NCI-H526 (cell line): ENCODE measurements at regions not wholly inside any gene's neighbourhood (a gene's known extent, or its start where the extent isn't known, plus 50 kb on each side); places are given as distances from the start of the nearest gene placed in this dataset.

Source experiments
- DNase-seq, 2 experiments: peaks; one replicate each; lab custom pipeline; 2025; lab: John Stamatoyannopoulos, UW

DNA sequence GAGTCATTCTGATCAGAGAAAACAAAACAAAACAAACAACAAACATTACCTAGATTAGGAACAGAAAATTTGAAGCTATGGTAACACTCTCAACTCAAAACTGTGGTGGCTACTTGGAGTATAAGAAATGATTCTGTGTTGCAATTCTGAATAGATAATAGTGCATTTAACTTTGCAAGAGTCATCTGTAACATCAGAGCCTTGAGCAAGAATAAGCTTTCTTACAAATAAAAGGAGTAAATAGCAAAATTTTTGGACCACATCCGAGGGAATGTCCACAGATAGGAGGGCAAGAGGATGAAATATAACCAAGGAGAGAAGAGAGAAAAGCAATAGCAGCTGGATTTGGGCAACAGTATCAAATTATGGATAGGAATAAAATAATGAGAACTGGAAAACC lies 1090.6 kb downstream of the SLC6A15 start:
- DNase-seq, result no peak

DNA sequence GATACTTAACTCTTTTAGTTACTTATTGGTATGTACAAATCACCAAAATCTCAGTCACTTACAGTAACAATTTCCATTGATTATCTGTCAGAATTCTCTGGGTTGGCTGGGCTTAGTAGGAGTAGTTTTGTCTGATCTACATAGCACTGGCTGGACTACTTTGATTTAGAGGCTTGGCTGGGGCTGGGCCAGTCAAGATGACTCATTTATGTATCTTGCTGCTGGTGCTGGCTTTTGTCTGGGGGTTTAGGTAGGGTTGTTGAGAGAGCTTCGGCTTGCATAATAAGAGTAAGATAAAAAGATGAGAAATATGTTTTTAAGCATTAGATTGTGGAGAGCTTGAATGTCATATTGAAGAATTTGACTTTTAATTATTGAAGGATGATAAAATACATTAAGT lies 1093.7 kb downstream of the SLC6A15 start:
- DNase-seq, result no peak

DNA sequence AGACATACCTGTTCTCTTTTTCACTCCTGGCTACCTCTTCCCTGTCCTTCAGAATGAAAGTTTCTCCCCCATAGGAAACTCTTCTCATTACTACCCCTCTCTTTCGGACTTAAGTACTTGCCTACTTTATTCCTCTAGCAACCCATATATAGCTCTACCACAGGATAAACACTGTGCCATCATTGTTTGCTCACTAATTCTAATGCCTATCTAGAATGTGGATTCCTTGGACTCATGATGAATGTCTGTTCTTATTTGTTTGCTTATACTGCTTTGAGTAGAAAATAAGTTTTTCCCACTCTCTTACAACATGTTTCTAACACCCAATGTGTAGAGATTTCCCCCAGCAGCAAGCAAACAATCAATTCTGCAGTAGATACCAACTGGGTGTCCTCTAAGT lies 1094.9 kb downstream of the SLC6A15 start:
- no peak for DNase-seq

DNA sequence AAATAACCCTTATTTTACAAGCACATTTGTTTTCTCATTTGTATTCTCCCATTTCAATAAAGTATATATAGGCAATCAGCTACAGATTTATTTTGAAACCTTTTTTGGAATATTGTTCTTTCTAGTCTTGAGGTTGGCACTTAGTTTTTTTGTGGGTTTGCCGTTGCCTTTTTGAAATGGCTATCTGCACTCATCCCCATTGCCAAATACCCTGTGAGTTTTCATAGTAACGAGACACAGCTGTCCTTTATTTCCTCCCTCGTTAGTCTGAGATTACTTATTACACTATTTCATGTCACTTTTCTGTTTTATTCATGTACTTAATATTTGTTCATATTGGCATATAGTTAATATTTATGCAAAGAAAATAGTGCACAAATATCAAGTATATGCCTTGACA lies 1104.0 kb downstream of the SLC6A15 start:
- no peak for DNase-seq

DNA sequence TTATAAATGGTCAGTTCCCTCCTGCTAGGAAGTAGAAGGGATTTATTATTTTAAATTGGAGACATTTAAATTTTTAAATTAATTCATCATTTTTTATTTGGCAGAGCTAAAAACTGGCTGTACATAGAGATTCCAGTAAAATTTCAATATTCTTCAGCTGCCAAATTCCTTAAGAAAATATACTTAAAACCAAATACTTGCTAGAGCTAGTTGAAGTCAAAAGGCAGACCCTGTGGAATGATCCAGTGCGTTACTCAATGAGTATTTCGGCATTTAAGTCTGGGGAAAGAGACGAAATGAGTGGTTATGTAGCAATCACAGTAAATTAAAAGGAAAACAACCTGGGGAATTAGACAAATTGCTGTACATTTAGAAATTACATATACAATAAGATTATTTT lies 1104.7 kb downstream of the SLC6A15 start:
- no peak for DNase-seq

DNA sequence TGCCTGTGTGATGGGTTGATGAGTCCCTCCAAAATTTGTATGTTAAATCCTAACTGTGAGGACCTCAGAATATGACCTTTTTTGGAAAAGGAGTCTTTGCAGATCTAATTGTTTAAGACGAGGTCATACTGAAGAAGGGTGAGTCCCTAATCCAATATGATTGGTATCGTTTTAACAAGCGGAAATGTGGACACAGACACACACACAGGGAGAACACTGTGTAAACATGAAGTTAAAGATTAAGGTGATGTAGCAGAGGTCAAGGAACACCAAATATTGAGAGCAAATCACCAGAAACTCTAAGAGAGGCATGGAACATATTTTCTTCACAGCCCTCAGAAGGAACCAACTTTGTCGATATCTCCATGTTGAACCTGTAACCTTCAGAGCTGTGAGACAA lies 1106.7 kb downstream of the SLC6A15 start:
- DNase-seq, result no peak

DNA sequence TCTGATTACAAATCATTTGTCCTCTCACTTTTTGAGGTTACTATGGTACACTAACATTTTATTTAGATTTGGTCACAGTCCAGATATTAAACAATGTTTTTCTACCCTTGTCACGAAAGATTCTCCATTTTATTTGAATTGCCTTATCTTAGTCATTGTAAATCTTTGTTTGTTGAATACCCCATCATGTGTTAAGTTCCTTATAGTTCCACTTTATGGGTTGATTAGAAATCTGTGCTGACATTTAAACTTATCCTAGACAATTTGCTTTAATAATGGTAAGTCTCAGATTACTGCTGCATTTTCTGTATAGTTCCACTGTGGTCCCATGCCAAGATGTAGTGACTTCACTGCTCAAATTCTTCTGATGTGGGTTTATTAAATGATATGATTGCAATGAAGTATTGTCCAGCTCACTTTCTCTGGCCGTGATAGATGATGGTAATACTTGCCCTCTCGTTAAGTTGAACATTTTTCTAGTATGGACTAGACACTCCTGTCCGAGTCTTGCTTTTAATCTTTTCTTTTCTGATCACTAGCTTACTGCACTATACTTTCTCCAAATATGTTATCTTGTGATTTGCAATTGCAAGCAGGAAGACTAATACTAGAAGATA lies 1107.3 kb downstream of the SLC6A15 start:
- DNase-seq, result no peak

DNA sequence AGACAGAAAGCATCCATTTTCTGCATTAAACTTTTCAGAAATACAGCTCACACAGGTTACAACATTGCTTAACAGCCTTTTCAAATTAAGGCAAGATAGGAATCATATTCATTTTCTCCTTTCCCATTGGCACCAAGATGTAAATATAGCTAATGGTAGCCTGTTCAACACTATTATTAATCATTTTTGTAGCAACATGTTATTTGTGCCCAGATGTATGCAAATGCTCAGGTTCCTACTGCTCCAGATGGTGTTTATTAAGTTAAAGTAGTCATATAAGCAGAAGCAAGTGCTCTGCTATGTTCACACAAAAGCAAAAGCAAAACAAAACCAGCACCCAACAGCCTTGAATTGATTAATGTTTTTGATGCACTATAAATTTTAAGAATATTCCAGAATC lies 1110.6 kb downstream of the SLC6A15 start:
- DNase-seq, result peak in 1 of 2 experiments; percentile 14

DNA sequence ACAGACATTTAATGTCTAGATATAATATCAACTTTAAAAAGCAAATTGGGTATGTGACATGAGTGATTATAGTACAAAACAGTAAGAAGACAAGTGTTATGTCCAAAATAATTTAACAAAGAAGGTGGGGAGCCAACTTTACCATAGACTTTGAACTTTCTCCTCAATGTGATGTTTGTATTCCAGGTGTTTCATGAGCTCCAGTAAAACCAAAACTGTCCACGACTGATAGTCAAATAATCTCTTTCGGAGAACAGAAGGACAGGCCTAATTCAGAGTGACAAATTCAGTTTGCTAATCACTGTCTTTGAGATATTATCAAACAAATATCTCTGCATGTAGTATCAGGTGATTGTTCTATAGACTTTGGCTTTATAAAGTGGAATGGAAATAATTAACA lies 1112.6 kb downstream of the SLC6A15 start:
- DNase-seq, result no peak

DNA sequence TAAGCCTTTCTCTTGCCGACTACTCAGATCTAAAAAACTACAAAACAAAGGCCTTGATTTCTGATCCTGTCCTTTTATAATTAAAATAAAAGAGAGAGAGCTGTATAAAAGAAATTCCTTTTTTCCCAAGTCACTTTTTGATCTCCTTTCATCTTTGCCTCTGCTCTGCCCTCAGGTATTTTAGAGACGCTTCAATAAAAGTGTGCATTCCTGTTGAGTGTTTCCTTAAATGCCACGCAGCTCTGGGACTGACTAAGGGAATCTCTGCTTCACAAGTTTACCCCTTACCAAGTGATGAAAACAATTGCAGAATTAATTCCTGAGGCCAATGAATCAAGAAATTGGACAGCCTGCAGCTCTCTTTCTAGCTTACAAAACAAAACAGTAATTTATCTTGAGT lies 1109.8 kb downstream of the TMTC2 start:
- no peak for DNase-seq

DNA sequence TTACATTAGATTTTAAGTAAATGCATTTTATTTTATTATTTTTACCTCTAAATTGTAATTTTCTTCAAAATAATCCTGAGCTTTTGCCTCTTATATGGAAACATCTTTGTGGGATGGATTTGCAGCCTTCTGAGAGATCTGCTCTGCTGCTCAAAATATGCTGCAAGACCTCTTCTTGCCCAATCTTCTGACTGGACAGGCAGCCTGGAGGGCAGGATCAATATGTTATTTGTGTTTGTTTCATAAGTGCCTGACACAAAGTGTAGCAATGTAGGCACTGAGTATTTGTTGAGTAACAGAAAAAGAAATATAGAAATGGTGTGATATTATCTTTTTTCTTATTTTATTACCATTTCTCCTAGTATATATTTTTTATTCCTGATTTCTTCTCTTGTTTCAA lies 1106.9 kb downstream of the TMTC2 start:
- no peak for DNase-seq

DNA sequence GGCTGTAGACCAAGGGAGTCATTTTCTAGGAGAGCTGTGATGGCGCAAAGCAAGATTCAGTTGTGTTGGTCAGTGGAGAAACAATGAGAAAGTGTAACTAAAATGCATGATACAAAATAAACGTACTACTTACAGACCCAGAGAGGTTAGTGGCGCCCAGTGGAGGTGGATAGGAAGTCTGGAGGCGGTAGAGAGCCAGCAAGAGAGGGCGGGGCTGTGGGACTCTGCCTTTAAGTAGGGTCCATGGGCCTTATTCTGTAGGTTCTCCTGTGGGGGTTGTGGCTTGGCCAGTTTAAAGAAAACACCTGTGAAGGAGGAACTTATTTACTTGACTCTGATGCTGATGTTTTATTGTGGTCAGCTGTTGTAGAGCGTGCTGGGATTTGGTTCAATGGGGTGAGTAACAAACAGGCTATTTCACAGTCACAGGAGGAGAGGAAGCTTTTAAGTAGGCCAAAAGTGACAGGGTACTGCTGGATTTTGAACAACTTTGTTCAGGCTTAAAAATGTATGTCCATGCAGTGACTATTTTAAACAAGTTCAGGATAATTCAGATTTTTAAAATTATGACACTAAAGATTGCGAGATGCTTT lies 1097.7 kb downstream of the TMTC2 start:
- DNase-seq, result no peak

DNA sequence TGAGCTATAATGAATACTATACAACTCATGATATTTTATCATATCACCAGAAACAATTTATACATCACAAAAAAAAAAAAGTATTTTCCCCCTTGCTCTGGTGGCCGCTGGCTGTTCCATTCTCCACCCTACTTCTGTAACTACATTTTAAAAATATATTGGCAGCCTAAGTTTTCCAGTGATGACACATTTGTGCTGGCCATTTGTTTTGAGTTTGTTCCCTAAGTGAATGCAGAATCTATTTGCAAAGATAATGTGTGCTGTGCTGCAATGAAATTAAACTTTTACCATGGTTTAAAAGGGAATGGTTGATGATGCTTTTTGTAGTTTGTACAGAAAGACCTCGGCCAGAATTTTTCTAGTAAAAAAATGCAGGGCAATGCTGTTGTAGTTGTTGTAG lies 1092.8 kb downstream of the TMTC2 start:
- no peak for DNase-seq

DNA sequence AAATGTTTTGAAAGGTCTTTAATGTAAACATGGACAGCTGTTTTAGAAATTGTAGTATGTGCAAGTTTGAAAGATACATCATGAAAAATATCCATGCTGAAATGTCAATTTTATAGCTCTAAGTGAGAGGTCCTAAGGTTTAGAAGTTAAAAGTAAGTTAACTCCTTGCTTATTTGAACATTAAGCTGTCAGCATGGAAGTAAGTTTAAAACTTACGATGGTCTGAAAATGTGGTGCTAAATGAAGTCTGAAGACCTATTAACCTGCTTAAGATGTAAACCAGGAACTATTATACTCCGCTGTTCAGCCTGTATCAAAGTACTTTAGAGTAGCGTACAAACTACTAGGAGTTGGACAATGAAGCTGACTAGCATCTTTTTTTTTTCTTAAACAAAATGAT lies 1082.4 kb downstream of the TMTC2 start:
- no peak for DNase-seq

DNA sequence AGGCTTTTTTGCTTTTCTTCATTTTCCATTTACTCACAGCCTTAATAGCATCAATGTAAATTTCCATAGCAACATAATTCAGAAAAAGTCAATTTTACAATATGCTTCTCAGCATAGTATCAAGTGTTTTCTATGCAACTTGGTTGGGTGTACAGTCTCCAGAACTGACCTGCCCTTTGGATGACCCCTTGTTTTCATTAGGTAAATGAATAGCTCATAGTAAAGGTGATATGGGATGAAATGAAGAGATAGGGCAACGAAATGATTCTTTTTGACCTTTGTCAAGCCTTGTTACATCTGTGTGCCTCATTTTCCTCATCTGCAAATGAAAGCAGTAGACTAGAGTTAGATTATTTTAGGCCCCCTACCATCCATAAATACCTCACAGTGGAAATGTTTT lies 1081.0 kb downstream of the TMTC2 start:
- DNase-seq, result no peak

DNA sequence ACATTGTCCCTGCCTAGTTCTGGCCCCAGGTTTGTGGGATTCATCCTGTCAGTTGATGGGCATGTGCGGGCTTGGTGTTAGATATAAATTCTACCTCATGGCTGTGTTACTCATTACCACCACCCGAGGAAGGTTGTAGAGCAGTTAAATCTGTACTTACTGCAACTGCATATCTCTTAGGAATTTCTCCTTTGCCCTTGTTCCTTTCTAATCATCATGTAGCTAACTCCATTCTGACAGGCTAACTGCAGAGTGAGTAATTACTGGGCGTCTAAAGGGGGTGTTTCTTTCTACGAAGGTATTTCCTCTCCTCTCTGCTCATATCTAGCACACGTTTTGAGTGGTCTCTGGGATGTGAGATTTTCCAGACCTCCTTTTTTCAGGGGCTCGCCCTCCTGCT lies 1076.7 kb downstream of the TMTC2 start:
- DNase-seq, result no peak

DNA sequence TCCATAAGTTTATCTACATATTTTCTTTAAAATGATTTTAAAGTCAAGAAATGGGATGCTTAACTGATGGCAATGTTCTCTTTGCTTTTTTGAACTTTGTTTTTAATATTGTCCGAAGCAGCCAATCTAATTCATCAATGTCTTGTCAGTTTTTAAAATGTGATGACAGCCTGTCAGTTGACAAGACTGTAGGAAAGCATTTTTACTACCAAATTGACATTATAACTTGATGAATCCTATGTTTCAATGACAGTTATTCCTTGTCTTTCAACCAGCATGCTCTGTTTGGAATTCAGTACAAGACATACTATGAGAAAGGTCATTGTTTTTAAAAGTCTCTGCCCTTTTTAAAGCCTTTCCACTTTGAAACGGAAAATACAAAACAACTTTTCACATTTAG lies 1073.2 kb downstream of the TMTC2 start:
- no peak for DNase-seq

DNA sequence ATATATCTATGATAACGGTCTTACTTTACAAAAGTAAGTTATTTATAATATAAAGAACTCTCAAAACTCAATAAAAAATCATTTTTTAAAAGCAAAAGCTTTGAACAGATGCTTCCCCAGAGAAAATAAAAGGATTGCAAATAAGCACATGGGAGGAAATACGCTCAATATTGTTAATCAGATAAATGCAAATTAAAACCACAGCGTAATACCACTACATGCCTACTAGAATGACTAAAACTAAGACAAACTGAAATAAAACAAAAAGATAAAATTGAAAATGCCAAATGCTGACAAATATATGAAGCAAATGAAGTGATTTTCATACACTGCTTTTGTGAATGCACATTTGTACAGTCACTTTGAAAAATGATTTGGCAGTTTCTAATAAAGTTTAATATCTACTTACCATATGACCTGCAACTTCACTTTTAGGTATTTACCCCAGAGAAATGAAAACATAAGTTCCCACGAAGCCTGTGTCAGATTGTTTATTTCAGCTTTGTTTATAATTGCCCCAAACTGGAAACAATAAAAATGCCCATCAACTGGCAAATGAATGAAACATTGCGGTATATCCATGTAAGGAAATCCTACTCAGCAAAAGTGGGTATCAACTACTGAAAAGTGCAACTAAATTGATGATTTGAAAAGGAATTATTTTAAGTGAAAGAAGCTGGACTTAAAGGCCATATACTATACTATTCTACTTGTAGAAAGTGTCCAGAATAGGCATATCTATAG lies 1072.4 kb downstream of the TMTC2 start:
- no peak for DNase-seq

DNA sequence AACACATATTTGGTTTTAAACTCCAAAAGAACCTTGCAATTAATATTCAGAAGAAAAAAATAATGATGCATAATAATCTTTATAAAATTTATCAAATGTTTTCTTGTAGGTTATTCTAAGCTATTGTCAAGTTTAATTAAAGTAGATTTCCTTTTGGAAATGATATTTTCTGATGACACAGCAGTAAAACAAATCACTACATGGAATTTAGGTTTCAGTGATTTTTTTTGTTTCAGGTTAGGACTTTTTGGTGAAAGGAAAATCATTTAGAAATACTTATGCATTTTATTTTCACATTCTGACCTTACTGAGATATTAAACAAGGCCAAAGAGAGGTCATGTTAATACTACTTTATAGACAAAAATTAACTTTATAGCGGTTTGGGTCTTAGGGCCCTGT lies 1067.2 kb downstream of the TMTC2 start:
- DNase-seq, result no peak

DNA sequence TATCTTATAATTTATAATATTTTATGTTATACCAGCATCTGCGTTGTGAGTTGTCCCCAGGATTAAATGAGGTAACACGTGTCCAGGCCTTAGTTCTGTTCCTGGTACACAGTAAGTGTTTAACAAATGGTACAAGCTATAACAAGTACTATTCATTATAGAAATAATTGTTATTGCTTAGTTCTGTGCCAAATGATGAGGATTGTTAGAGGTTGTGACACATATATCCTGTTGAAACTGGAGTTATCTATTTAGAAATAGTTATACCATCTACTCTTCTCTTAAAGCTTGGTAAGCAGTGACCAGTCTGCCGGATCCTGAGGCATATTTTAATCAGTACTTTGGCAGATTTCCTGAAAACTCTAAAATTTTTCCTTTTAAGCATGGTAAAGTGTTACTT lies 1066.5 kb downstream of the TMTC2 start:
- DNase-seq, result no peak

DNA sequence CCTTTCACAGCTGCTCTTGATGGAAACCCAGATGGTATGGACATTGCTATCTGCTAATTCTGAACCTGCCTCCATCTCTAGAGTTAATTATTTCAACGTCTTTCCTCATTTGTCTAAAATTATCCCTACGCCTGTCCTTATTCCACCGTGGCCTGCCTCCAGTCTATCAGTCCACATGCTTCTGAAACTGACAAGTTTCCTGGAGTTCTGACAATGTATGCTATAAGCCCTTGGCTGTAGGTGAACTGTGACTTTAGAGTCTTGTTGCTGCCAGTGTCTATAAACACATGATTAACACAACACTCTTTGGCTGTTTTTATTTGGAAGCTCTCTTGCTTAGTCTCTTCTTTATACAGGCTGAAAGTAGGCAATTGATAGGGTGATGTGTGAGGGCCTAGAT lies 1052.9 kb downstream of the TMTC2 start:
- DNase-seq, result no peak

DNA sequence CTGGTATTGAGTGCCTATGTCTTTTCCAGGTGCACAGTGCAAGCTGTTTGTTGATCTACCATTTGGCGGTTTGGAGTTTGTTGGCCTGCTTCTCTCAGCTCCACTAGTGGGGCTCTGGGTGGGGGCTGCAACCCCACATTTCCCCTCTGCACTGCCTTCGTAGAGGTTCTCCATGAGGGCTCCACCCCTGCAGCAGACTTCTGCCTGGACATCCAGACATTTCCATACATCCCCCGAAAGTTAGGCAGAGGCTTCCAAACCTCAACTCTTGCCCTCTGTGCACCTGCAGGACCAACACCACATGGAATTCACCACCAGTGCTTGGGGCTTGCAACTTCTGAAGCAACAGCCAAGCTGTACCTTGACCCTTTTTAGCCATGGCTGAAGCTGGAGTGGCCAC lies 1024.1 kb downstream of the TMTC2 start:
- no peak for DNase-seq

DNA sequence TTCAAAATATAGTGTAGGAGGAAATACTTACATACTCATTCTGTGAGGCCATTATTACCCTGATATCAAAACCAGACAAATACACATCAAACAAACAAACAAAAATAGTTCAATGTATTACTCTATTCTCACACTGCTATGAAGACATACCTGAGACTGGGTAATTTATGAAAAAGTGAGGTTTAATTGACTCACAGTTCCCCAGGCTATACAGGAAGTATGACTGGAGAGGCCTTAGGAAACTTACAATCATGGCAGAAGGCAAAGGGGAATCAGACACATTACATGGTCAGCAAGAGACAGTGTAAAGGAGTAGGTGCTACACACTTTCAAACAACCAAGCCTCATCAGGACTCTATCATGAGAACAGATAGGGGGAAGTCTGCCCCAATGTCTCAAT lies 1023.2 kb downstream of the TMTC2 start:
- DNase-seq, result no peak

DNA sequence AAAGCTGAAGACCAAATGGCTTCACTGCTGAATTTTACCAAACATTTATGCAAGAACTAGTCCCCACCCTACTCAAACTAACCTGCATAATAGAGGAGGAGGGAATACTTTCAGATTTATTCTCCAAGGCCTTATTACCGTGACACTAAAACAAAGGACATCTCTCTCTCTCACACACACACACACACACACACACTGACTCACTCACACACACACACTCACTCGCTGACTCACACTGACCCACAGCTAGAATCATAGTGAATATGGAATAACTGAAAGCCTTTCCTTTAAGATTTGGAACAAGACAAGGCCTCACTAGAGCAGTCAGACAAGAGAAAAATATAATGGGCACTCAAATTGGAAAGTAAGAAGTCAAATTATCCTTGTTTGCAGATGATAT lies 1014.1 kb downstream of the TMTC2 start:
- no peak for DNase-seq
